K562 (cell line): ENCODE measurements at regions not wholly inside any gene's neighbourhood (a gene's known extent, or its start where the extent isn't known, plus 50 kb on each side); places are given as distances from the start of the nearest gene placed in this dataset.

Experiments
- BDP1 ChIP-seq: IDR thresholded peaks from 3 replicates; pipeline ENCODE4 v1.6.1; 2011; ENCODE audit not compliant: insufficient read length, insufficient read depth
- CBX2 ChIP-seq: fragments of 200-600 bp; sonication (generic); IDR thresholded peaks from one replicate; pipeline ENCODE4 v1.6.1; 2012; ENCODE audit warnings: mild to moderate bottlenecking, low read length, inconsistent platforms; ENCODE audit not compliant: insufficient read depth, poor library complexity, severe bottlenecking
- CXXC5 ChIP-seq: fragments of 250-450 bp; sonication (Bioruptor Pico); IDR thresholded peaks from 2 replicates; pipeline ENCODE4 v1.8.0; 2022; ENCODE audit warnings: inconsistent platforms, mild to moderate bottlenecking, moderate library complexity
- ESRRA ChIP-seq: fragments of 450-650 bp; IDR thresholded peaks from 2 replicates; pipeline ENCODE4 v1.6.1; 2014; ENCODE audit warnings: low read depth, mild to moderate bottlenecking, moderate library complexity, borderline replicate concordance
- GATA2 ChIP-seq: sonication (generic); formaldehyde crosslinking; IDR thresholded peaks from 2 replicates; pipeline ENCODE4 v1.4.0; 2020; ENCODE audit warnings: mild to moderate bottlenecking, missing genetic modification reagents
- MIER1 ChIP-seq: fragments of 450-650 bp; IDR thresholded peaks from 2 replicates; pipeline ENCODE4 v1.6.1; 2016; ENCODE audit warnings: antibody characterized with exemption, mild to moderate bottlenecking, low read depth
- NR2C1 ChIP-seq, 2 experiments: fragments of 450-650 bp; IDR thresholded peaks; 2 replicates each; pipeline ENCODE4 v1.6.1; 2017; ENCODE audit warnings: mild to moderate bottlenecking in 2 of 2, antibody characterized with exemption in 1 of 2, inconsistent platforms in 1 of 2, missing compliant biosample characterization in 1 of 2, missing genetic modification characterization in 1 of 2
- POLR3A ChIP-seq: IDR thresholded peaks from 2 replicates; pipeline ENCODE4 v1.6.1; 2011; ENCODE audit warnings: borderline replicate concordance, mild to moderate bottlenecking, moderate library complexity; ENCODE audit not compliant: insufficient read length, insufficient read depth; ENCODE audit errors: extremely low read depth
- RAD21 ChIP-seq, 2 experiments: fragments of 250-450 bp in 1 of 2; fragments of 450-650 bp in 1 of 2; sonication (Bioruptor Pico) in 1 of 2; formaldehyde crosslinking in 1 of 2; IDR thresholded peaks in 1 of 2; conservative IDR thresholded peaks in 1 of 2; 2 replicates each; pipeline versions ENCODE4 v1.4.0 to v1.8.0; 2020 to 2022; ENCODE audit warnings: mild to moderate bottlenecking in 2 of 2, moderate library complexity in 1 of 2
- RBM14 ChIP-seq: fragments of 200-400 bp; formaldehyde crosslinking; IDR thresholded peaks from 2 replicates; pipeline ENCODE4 v1.6.1; 2018; ENCODE audit warnings: low read depth, mild to moderate bottlenecking, low read length, moderate library complexity, borderline replicate concordance; ENCODE audit not compliant: insufficient read depth
- SAFB ChIP-seq: fragments of 200-400 bp; formaldehyde crosslinking; IDR thresholded peaks from 2 replicates; pipeline ENCODE4 v1.6.1; 2017; ENCODE audit warnings: low read depth, low read length, borderline replicate concordance
- SP1 ChIP-seq: sonication (generic); formaldehyde crosslinking; IDR thresholded peaks from 2 replicates; pipeline ENCODE4 v1.8.1; 2022; ENCODE audit warnings: mild to moderate bottlenecking, missing genetic modification reagents
- SRF ChIP-seq, 2 experiments: fragments of 250-450, 450-650 bp in 1 of 2; sonication (Bioruptor Pico) in 1 of 2; sonication (generic) in 1 of 2; formaldehyde crosslinking; IDR thresholded peaks; 2 replicates each; pipeline versions ENCODE4 v1.5.0 to v1.5.1; 2020 to 2022; ENCODE audit warnings: mild to moderate bottlenecking in 1 of 2, missing genetic modification reagents in 1 of 2
- TCF3 ChIP-seq: sonication (generic); formaldehyde crosslinking; IDR thresholded peaks from 2 replicates; pipeline ENCODE4 v1.4.0; 2020; ENCODE audit warnings: mild to moderate bottlenecking, missing genetic modification reagents
- TFAM ChIP-seq: fragments of 250-450 bp; sonication (Bioruptor Pico); conservative IDR thresholded peaks from 2 replicates; pipeline ENCODE4 v1.5.0; 2021; ENCODE audit warnings: mild to moderate bottlenecking, moderate library complexity
- U2AF1 ChIP-seq: fragments of 200-400 bp; formaldehyde crosslinking; optimal IDR thresholded peaks from 2 replicates; pipeline ENCODE3; 2017; ENCODE audit warnings: mild to moderate bottlenecking, low read depth, low read length, moderate library complexity
- ZFP36 ChIP-seq: fragments of 150-350 bp; IDR thresholded peaks from 2 replicates; pipeline ENCODE4 v1.6.1; 2018; ENCODE audit warnings: low read length, low read depth; ENCODE audit not compliant: partially characterized antibody
- ZNF184 ChIP-seq: sonication (generic); formaldehyde crosslinking; IDR thresholded peaks from 2 replicates; pipeline ENCODE4 v1.5.0; 2020; ENCODE audit warnings: missing genetic modification reagents
- ZNF584 ChIP-seq: fragments of 200-800 bp; sonication (Bioruptor generic); IDR thresholded peaks from 2 replicates; pipeline ENCODE4 v1.6.1; 2016; ENCODE audit warnings: low read depth, mild to moderate bottlenecking, missing genetic modification characterization, missing compliant biosample characterization
- TF ChIP-seq, protein P1 (sequence below), 2 experiments: fragments of 150-350 bp in 1 of 2; IDR thresholded peaks; 2 replicates each; pipeline ENCODE4 v1.6.1; 2012 to 2016; ENCODE audit warnings: low read depth in 2 of 2, low read length in 2 of 2, mild to moderate bottlenecking in 1 of 2, moderate library complexity in 1 of 2
- TF ChIP-seq, protein P2 (sequence below): fragments of 450-650 bp; IDR thresholded peaks from 2 replicates; pipeline ENCODE4 v1.6.1; 2016; ENCODE audit warnings: borderline replicate concordance
- TF ChIP-seq, protein P3 (sequence below): sonication (generic); formaldehyde crosslinking; IDR thresholded peaks from 2 replicates; pipeline ENCODE4 v1.8.0; 2022; ENCODE audit warnings: mild to moderate bottlenecking, missing genetic modification reagents

DNA sequence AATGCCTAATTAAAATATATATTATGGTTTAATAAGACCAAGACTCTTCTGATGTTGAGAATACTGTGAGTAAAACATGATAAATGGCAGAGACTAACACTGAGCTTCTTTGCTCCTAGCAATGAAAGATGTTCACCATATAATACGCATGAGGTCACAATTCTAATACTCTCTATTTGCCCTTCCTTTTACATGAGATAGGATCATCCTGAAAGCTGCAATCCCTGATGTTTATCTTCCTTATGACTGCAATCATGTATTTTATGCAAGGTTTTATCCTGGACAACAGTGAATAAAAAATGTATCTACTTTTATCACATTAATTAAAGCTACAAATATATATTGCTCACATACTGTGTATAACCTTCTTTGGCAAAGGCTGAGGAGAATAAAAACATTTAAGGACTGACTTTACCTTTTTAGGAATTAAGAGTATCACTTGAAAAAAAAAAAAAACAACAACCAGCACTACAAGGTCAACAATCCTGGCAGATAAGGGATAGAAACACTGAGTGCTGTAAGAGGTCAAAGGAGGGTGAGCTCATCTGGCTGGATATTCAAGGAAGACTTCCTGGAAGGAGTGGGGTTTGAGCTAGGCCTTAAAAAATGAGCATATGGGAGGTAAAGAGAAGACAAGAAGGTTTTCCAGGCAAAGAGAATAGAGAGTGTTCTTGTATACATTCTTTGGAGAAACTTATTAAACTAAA, 99.9 kb downstream of the AREG start (continued):
- TF ChIP-seq ZNF184 (CRISPR knock-in tag), result no peak
- TF ChIP-seq TCF3, result no peak
- no peak for TF ChIP-seq RBM14
- TF ChIP-seq GATA2, result no peak
- TF ChIP-seq, protein P1, sequence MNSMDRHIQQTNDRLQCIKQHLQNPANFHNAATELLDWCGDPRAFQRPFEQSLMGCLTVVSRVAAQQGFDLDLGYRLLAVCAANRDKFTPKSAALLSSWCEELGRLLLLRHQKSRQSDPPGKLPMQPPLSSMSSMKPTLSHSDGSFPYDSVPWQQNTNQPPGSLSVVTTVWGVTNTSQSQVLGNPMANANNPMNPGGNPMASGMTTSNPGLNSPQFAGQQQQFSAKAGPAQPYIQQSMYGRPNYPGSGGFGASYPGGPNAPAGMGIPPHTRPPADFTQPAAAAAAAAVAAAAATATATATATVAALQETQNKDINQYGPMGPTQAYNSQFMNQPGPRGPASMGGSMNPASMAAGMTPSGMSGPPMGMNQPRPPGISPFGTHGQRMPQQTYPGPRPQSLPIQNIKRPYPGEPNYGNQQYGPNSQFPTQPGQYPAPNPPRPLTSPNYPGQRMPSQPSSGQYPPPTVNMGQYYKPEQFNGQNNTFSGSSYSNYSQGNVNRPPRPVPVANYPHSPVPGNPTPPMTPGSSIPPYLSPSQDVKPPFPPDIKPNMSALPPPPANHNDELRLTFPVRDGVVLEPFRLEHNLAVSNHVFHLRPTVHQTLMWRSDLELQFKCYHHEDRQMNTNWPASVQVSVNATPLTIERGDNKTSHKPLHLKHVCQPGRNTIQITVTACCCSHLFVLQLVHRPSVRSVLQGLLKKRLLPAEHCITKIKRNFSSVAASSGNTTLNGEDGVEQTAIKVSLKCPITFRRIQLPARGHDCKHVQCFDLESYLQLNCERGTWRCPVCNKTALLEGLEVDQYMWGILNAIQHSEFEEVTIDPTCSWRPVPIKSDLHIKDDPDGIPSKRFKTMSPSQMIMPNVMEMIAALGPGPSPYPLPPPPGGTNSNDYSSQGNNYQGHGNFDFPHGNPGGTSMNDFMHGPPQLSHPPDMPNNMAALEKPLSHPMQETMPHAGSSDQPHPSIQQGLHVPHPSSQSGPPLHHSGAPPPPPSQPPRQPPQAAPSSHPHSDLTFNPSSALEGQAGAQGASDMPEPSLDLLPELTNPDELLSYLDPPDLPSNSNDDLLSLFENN (IDR thresholded peaks at IDR 0.05; ENCODE audit: low read depth in 2 of 2, low read length in 2 of 2), result no peak
- TF ChIP-seq U2AF1, result no peak
- TF ChIP-seq, protein P2, sequence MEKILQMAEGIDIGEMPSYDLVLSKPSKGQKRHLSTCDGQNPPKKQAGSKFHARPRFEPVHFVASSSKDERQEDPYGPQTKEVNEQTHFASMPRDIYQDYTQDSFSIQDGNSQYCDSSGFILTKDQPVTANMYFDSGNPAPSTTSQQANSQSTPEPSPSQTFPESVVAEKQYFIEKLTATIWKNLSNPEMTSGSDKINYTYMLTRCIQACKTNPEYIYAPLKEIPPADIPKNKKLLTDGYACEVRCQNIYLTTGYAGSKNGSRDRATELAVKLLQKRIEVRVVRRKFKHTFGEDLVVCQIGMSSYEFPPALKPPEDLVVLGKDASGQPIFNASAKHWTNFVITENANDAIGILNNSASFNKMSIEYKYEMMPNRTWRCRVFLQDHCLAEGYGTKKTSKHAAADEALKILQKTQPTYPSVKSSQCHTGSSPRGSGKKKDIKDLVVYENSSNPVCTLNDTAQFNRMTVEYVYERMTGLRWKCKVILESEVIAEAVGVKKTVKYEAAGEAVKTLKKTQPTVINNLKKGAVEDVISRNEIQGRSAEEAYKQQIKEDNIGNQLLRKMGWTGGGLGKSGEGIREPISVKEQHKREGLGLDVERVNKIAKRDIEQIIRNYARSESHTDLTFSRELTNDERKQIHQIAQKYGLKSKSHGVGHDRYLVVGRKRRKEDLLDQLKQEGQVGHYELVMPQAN, result no peak
- TF ChIP-seq SP1 (CRISPR knock-in tag), result no peak
- TF ChIP-seq MIER1, result no peak
- no peak for TF ChIP-seq RAD21 (CRISPR knock-in tag; conservative IDR thresholded peaks at IDR 0.05 in 1 of 2, IDR thresholded peaks at IDR 0.05 in 1 of 2)
- TF ChIP-seq, protein P3, sequence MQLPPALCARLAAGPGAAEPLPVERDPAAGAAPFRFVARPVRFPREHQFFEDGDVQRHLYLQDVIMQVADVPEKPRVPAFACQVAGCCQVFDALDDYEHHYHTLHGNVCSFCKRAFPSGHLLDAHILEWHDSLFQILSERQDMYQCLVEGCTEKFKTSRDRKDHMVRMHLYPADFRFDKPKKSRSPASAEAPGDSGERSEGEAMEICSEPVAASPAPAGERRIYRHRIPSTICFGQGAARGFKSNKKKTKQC (CRISPR knock-in tag), result no peak
- no peak for TF ChIP-seq TFAM (CRISPR knock-in tag)
- TF ChIP-seq ESRRA, result peak; percentile 78
- TF ChIP-seq CXXC5, result no peak
- TF ChIP-seq CBX2, result no peak
- TF ChIP-seq BDP1, result no peak
- TF ChIP-seq SRF (CRISPR knock-in tag; IDR thresholded peaks at IDR 0.05), result peak in 1 of 2 experiments; percentile 30; a peak in 1 of 4 replicates
- peak; percentile 58; the same call in 1 of the 2 replicates for TF ChIP-seq NR2C1 (IDR thresholded peaks at IDR 0.05)
- TF ChIP-seq NR2C1 (tag; IDR thresholded peaks at IDR 0.05), result peak; percentile 77
- no peak for TF ChIP-seq SAFB
- TF ChIP-seq ZFP36, result peak; percentile 89
- no peak for TF ChIP-seq POLR3A
- TF ChIP-seq ZNF584 (CRISPR knock-in tag), result peak; percentile 12; the same call in 1 of the 2 replicates
